Panc1 (cell line): ENCODE measurements at regions not wholly inside any gene's neighbourhood (a gene's known extent, or its start where the extent isn't known, plus 50 kb on each side); places are given as distances from the start of the nearest gene placed in this dataset.

Source experiments
- POLR2AphosphoS5 ChIP-seq: IDR thresholded peaks from 2 replicates; pipeline ENCODE4 v1.6.1; 2012; ENCODE audit warnings: mild to moderate bottlenecking, low read depth, low read length, moderate library complexity
- TF ChIP-seq, protein P1 (sequence below), 2 experiments: IDR thresholded peaks; 2 replicates each; pipeline ENCODE4 v1.6.1; 2011 to 2012; ENCODE audit warnings: low read depth in 2 of 2, control low read depth in 1 of 2, low read length in 1 of 2, mild to moderate bottlenecking in 1 of 2, moderate library complexity in 1 of 2; ENCODE audit not compliant: insufficient read depth in 1 of 2
- TF ChIP-seq, protein P2 (sequence below): fragments of 450-650 bp; IDR thresholded peaks from 2 replicates; pipeline ENCODE4 v1.5.1; 2017; ENCODE audit warnings: mild to moderate bottlenecking

DNA sequence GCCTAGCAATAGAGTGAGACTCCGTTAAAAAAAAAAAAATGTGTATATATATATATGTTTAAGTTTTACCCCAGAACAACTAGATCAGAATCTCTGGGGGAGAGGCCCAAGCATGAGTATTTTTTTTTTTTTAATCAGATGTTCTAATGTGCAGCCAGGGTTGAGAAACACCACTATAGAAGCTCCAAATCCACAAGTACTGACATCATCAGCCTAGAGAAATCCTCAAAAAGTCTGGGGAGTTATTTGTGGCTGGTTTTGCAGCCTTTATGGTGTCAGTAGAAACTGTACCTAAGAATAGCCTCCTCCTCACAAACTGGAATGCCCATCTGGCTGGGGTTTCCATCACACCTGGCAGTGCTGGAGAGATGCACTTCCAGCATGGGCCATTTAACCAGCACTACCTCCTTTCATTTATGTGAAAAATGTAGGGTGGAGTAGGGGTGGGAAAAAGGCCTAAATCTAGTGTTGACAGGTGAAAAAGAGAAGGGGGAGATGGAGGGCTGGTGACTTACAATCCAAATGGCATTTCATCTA is 93.5 kb downstream of the CBLL2 start:
- TF ChIP-seq, protein P1, sequence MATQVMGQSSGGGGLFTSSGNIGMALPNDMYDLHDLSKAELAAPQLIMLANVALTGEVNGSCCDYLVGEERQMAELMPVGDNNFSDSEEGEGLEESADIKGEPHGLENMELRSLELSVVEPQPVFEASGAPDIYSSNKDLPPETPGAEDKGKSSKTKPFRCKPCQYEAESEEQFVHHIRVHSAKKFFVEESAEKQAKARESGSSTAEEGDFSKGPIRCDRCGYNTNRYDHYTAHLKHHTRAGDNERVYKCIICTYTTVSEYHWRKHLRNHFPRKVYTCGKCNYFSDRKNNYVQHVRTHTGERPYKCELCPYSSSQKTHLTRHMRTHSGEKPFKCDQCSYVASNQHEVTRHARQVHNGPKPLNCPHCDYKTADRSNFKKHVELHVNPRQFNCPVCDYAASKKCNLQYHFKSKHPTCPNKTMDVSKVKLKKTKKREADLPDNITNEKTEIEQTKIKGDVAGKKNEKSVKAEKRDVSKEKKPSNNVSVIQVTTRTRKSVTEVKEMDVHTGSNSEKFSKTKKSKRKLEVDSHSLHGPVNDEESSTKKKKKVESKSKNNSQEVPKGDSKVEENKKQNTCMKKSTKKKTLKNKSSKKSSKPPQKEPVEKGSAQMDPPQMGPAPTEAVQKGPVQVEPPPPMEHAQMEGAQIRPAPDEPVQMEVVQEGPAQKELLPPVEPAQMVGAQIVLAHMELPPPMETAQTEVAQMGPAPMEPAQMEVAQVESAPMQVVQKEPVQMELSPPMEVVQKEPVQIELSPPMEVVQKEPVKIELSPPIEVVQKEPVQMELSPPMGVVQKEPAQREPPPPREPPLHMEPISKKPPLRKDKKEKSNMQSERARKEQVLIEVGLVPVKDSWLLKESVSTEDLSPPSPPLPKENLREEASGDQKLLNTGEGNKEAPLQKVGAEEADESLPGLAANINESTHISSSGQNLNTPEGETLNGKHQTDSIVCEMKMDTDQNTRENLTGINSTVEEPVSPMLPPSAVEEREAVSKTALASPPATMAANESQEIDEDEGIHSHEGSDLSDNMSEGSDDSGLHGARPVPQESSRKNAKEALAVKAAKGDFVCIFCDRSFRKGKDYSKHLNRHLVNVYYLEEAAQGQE (IDR thresholded peaks at IDR 0.05; ENCODE audit: insufficient read depth in 1 of 2, low read depth in 2 of 2, low read length in 1 of 2): no peak
- no peak for TF ChIP-seq POLR2AphosphoS5
- TF ChIP-seq, protein P2, sequence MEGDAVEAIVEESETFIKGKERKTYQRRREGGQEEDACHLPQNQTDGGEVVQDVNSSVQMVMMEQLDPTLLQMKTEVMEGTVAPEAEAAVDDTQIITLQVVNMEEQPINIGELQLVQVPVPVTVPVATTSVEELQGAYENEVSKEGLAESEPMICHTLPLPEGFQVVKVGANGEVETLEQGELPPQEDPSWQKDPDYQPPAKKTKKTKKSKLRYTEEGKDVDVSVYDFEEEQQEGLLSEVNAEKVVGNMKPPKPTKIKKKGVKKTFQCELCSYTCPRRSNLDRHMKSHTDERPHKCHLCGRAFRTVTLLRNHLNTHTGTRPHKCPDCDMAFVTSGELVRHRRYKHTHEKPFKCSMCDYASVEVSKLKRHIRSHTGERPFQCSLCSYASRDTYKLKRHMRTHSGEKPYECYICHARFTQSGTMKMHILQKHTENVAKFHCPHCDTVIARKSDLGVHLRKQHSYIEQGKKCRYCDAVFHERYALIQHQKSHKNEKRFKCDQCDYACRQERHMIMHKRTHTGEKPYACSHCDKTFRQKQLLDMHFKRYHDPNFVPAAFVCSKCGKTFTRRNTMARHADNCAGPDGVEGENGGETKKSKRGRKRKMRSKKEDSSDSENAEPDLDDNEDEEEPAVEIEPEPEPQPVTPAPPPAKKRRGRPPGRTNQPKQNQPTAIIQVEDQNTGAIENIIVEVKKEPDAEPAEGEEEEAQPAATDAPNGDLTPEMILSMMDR: no peak
